OCI-LY3 (cell line): ENCODE measurements at regions not wholly inside any gene's neighbourhood (a gene's known extent, or its start where the extent isn't known, plus 50 kb on each side); places are given as distances from the start of the nearest gene placed in this dataset.

Source experiments
- H2AFZ ChIP-seq: fragments of 200-600, 300-600 bp; shearing (Covaris generic); 2 replicates; pipeline ENCODE4 v1.6.0; 2014; ENCODE audit warnings: antibody characterized with exemption, low read depth, low read length
- H3K27ac ChIP-seq: fragments of 200-600, 300-600 bp; sonication (generic); 2 replicates; pipeline ENCODE4 v1.5.1; 2014; ENCODE audit warnings: mild to moderate bottlenecking, low read length, moderate library complexity, mixed read lengths
- H3K27me3 ChIP-seq: fragments of 200-600, 300-600 bp; sonication (generic); 2 replicates; pipeline ENCODE4 v1.6.1; 2014; ENCODE audit warnings: low read depth, low read length, mixed read lengths
- H3K36me3 ChIP-seq: fragments of 200-600, 300-600 bp; sonication (generic); replicated peaks from 2 replicates; pipeline ENCODE3; 2014; ENCODE audit warnings: low read depth, low read length, mixed read lengths
- H3K4me1 ChIP-seq: fragments of 300-600, 200-600 bp; sonication (generic); 2 replicates; pipeline ENCODE4 v1.6.1; 2014; ENCODE audit warnings: low read length, mixed read lengths
- H3K4me2 ChIP-seq: fragments of 200-600, 300-600 bp; sonication (generic); 2 replicates; pipeline ENCODE4 v1.6.1; 2014; ENCODE audit warnings: low read length, mixed read lengths
- H3K4me3 ChIP-seq: fragments of 300-600, 200-600 bp; sonication (generic); 2 replicates; pipeline ENCODE4 v1.5.1; 2014; ENCODE audit warnings: antibody characterized with exemption, mild to moderate bottlenecking, low read length, moderate library complexity
- H3K79me2 ChIP-seq: fragments of 300-600, 200-600 bp; shearing (Covaris generic); 2 replicates; pipeline ENCODE4 v1.6.1; 2014; ENCODE audit warnings: mild to moderate bottlenecking, low read length, mixed read lengths
- H3K9ac ChIP-seq: fragments of 300-600, 200-600 bp; shearing (Covaris generic); 2 replicates; pipeline ENCODE4 v1.6.0; 2014; ENCODE audit warnings: mild to moderate bottlenecking, low read length, moderate library complexity
- H3K9me3 ChIP-seq: fragments of 200-600, 300-600 bp; shearing (Covaris generic); 2 replicates; pipeline ENCODE4 v1.6.1; 2014; ENCODE audit warnings: low read length, mixed read lengths; ENCODE audit not compliant: insufficient read depth
- H4K20me1 ChIP-seq: fragments of 200-600, 300-600 bp; sonication (generic); 2 replicates; pipeline ENCODE4 v1.6.1; 2016; ENCODE audit warnings: low read length, mixed read lengths; ENCODE audit not compliant: insufficient read depth
- EZH2phosphoT487 ChIP-seq: fragments of 200-600 bp; shearing (Covaris generic); IDR thresholded peaks from 2 replicates; pipeline ENCODE4 v1.6.1; 2018; ENCODE audit warnings: antibody characterized with exemption, mixed run types, low read depth
- TF ChIP-seq, protein P1 (sequence below): fragments of 200-600, 300-600 bp; sonication (generic); IDR thresholded peaks from 2 replicates; pipeline ENCODE4 v1.5.1; 2014; ENCODE audit warnings: antibody characterized with exemption, low read length, low read depth

DNA sequence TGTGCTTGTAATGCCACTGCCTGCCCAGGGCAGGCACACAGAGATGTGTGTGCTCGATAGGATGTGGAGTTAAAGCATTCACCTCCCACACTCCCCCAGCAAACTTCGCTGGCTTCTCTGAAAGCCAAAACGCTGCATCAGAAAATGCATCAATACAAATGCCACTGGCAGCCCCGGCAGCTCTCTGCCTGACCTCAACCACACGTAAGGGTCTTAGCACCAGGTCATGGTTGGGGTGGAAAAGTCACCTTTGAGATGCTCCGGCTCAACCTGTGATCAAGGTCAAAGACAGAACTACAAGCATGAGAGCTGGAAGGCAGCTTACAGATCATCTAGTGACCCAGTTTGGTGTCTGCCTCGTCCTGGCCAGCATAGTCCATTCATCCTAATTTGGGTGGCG, 114.4 kb upstream of the NANOS1 start:
- no peaks in the 10 kb centered on the region; the same call in 1 of the 2 replicates for H3K4me1 ChIP-seq

DNA sequence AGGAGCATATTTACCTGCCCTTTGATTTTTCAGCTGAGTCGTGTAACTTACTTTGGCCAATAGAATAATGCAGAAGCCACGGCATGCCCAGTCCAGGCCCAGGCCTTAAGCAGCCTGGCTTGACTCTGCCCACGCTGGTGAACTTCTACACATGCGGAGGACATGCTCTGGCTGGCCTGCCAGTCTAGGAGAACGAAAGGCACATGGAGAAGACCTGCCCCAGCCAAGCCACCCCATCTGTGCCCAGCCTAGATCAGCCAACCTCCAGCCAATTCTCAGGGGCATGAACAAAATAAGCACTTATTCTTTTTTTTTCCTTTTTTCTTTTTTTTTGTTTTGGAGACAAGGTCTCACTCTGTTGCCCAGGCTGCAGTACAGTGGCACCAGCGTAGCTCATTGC, 112.7 kb upstream of the NANOS1 start:
- no peak overlapping the region for H2AFZ ChIP-seq
- no peaks in the 10 kb centered on the region; the same call in 1 of the 2 replicates for H3K4me1 ChIP-seq
- H4K20me1 ChIP-seq, result no peaks in the 10 kb centered on the region
- no peak overlapping the region for H3K4me2 ChIP-seq
- H3K9me3 ChIP-seq, result no peaks in the 10 kb centered on the region
- H3K79me2 ChIP-seq, result no peaks in the 10 kb centered on the region
- no peaks in the 10 kb centered on the region for H3K36me3 ChIP-seq
- no peak for TF ChIP-seq EZH2phosphoT487
- TF ChIP-seq, protein P1, sequence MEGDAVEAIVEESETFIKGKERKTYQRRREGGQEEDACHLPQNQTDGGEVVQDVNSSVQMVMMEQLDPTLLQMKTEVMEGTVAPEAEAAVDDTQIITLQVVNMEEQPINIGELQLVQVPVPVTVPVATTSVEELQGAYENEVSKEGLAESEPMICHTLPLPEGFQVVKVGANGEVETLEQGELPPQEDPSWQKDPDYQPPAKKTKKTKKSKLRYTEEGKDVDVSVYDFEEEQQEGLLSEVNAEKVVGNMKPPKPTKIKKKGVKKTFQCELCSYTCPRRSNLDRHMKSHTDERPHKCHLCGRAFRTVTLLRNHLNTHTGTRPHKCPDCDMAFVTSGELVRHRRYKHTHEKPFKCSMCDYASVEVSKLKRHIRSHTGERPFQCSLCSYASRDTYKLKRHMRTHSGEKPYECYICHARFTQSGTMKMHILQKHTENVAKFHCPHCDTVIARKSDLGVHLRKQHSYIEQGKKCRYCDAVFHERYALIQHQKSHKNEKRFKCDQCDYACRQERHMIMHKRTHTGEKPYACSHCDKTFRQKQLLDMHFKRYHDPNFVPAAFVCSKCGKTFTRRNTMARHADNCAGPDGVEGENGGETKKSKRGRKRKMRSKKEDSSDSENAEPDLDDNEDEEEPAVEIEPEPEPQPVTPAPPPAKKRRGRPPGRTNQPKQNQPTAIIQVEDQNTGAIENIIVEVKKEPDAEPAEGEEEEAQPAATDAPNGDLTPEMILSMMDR, result no peak
- no peak overlapping the region for H3K27ac ChIP-seq
- no peak overlapping the region for H3K9ac ChIP-seq
- no peak overlapping the region for H3K4me3 ChIP-seq
- no peaks in the 10 kb centered on the region for H3K27me3 ChIP-seq

More for the DNA sequence above, 114.4 kb upstream of the NANOS1 start:
- no peaks in the 10 kb centered on the region for H4K20me1 ChIP-seq
- no peak overlapping the region for H3K9ac ChIP-seq
- H3K79me2 ChIP-seq, result no peaks in the 10 kb centered on the region
- no peak overlapping the region for H3K4me3 ChIP-seq
- H3K27me3 ChIP-seq, result no peaks in the 10 kb centered on the region
- no peak overlapping the region for H3K4me2 ChIP-seq
- no peak overlapping the region for H2AFZ ChIP-seq
- no peaks in the 10 kb centered on the region for H3K36me3 ChIP-seq
- TF ChIP-seq EZH2phosphoT487, result no peak
- TF ChIP-seq, protein P1, result no peak
- no peak overlapping the region for H3K27ac ChIP-seq
- H3K9me3 ChIP-seq, result no peaks in the 10 kb centered on the region

DNA sequence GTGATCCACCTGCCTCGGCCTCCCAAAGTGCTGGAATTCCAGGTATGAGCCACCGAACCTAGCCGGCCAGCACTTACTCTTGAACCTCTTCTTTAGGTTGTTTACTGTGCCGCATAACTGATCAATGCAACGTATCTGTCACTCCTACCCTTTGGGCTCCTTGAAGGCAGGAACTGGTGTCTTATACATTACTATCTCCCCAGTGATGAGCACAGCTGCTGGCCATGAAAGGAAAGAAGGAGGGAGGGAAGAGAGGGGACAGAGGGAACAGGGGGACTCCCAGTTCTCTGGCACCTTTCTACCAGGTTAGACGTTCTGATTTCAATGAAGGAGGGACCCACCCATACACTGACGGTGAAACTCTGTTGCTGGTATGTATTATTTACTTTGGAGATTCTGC, 111.8 kb upstream of the NANOS1 start:
- no peak overlapping the region for H3K4me3 ChIP-seq
- H3K79me2 ChIP-seq, result no peaks in the 10 kb centered on the region
- no peaks in the 10 kb centered on the region for H4K20me1 ChIP-seq
- H3K27ac ChIP-seq, result no peak overlapping the region
- H3K27me3 ChIP-seq, result no peaks in the 10 kb centered on the region
- no peak overlapping the region for H3K9ac ChIP-seq
- H3K4me2 ChIP-seq, result no peak overlapping the region
- H3K9me3 ChIP-seq, result no peaks in the 10 kb centered on the region
- H2AFZ ChIP-seq, result no peak overlapping the region
- no peaks in the 10 kb centered on the region; the same call in 1 of the 2 replicates for H3K4me1 ChIP-seq
- no peaks in the 10 kb centered on the region for H3K36me3 ChIP-seq
- TF ChIP-seq, protein P1, result no peak
- no peak for TF ChIP-seq EZH2phosphoT487

DNA sequence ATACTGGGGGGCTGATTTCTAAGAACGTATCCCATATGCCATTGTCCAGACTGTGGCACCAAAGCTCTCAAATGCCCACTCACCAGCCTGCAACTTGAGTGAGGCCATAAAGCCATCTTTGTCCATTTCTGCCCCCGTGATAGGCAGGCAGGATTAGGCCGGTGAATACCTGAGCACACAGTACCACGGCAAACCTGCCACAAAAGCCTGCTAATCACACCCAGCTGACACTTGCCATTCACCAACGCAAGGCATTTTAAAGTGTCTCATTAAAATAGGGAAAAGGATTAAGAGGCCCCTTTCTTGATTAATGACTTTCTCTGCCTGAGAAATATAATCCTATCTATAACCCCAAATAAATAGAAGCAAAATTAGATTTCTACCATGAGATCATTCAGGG, 111.4 kb upstream of the NANOS1 start:
- Histone ChIP-seq H3K4me3 (no peak overlapping the region), H3K9ac (no peak overlapping the region), H4K20me1 (no peaks in the 10 kb centered on the region), H2AFZ (no peak overlapping the region), H3K27me3 (no peaks in the 10 kb centered on the region), H3K4me1 (no peaks in the 10 kb centered on the region; the same call in 1 of the 2 replicates), H3K27ac (no peak overlapping the region), H3K9me3 (no peaks in the 10 kb centered on the region), H3K36me3 (no peaks in the 10 kb centered on the region), H3K79me2 (no peaks in the 10 kb centered on the region), H3K4me2 (no peak overlapping the region)
- no peak for TF ChIP-seq EZH2phosphoT487
- TF ChIP-seq, protein P1, result no peak
